OCI-LY1 (cell line): ENCODE measurements at regions not wholly inside any gene's neighbourhood (a gene's known extent, or its start where the extent isn't known, plus 50 kb on each side); places are given as distances from the start of the nearest gene placed in this dataset.

Experiments used
- H2AFZ ChIP-seq: fragments of 200-600 bp; sonication (generic), shearing (Covaris generic); 2 replicates; pipeline ENCODE4 v1.6.0; 2014; ENCODE audit warnings: antibody characterized with exemption, mild to moderate bottlenecking, low read length
- H3F3A ChIP-seq: fragments of 200-600 bp; sonication (generic), shearing (Covaris generic); 2 replicates; pipeline ENCODE4 v1.6.0; 2014; ENCODE audit warnings: mild to moderate bottlenecking, antibody characterized with exemption, low read length, moderate library complexity; ENCODE audit not compliant: insufficient read depth
- H3K27ac ChIP-seq: fragments of 200-600 bp; sonication (generic); 2 replicates; pipeline ENCODE4 v1.5.1; 2014; ENCODE audit warnings: low read length, mixed run types, mild to moderate bottlenecking, low read depth; ENCODE audit not compliant: poor library complexity, severe bottlenecking
- H3K27me3 ChIP-seq: fragments of 200-600 bp; sonication (generic); 2 replicates; pipeline ENCODE4 v1.6.0; 2014; ENCODE audit warnings: antibody characterized with exemption, mild to moderate bottlenecking, low read length, moderate library complexity; ENCODE audit not compliant: insufficient read depth
- H3K36me3 ChIP-seq: fragments of 200-600 bp; sonication (generic); 2 replicates; pipeline ENCODE4 v1.6.1; 2014; ENCODE audit warnings: mild to moderate bottlenecking, antibody characterized with exemption, low read length, moderate library complexity, mixed read lengths; ENCODE audit not compliant: insufficient read depth
- H3K4me1 ChIP-seq: fragments of 200-600 bp; sonication (generic); 2 replicates; pipeline ENCODE4 v1.5.1; 2014; ENCODE audit warnings: mild to moderate bottlenecking, low read length, moderate library complexity; ENCODE audit not compliant: insufficient read depth, severe bottlenecking
- H3K4me2 ChIP-seq: fragments of 200-600 bp; sonication (generic), shearing (Covaris generic); 2 replicates; pipeline ENCODE4 v1.6.1; 2014; ENCODE audit warnings: low read length
- H3K4me3 ChIP-seq: fragments of 200-600 bp; sonication (generic); 2 replicates; pipeline ENCODE4 v1.5.1; 2014; ENCODE audit warnings: low read length, low read depth, mild to moderate bottlenecking, mixed read lengths; ENCODE audit not compliant: poor library complexity, severe bottlenecking
- H3K79me2 ChIP-seq: fragments of 200-600 bp; shearing (Covaris generic); 2 replicates; pipeline ENCODE4 v1.6.1; 2016; ENCODE audit warnings: mixed run types, low read length, mixed read lengths; ENCODE audit not compliant: insufficient read depth
- H3K9ac ChIP-seq: fragments of 200-600 bp; sonication (generic), shearing (Covaris generic); 2 replicates; pipeline ENCODE4 v1.6.1; 2014; ENCODE audit warnings: mild to moderate bottlenecking, low read length, mixed read lengths
- H3K9me2 ChIP-seq: fragments of 200-600 bp; sonication (generic), shearing (Covaris generic); 2 replicates; pipeline ENCODE4 v1.6.1; 2014; ENCODE audit warnings: low read depth, mild to moderate bottlenecking, low read length, mixed read lengths
- H3K9me3 ChIP-seq: fragments of 200-600 bp; shearing (Covaris generic); 2 replicates; pipeline ENCODE4 v1.6.1; 2014; ENCODE audit warnings: low read length, mixed read lengths
- H4K20me1 ChIP-seq: fragments of 200-600 bp; sonication (generic), shearing (Covaris generic); 2 replicates; pipeline ENCODE4 v1.6.0; 2016; ENCODE audit warnings: mild to moderate bottlenecking, low read length; ENCODE audit not compliant: insufficient read depth
- EZH2 ChIP-seq: fragments of 200-600 bp; sonication (generic), shearing (Covaris generic); IDR thresholded peaks from 2 replicates; pipeline ENCODE4 v1.8.0; 2017; ENCODE audit warnings: borderline replicate concordance, mixed run types, mild to moderate bottlenecking, antibody characterized with exemption, low read length, moderate library complexity, mixed read lengths
- TF ChIP-seq, protein P1 (sequence below): fragments of 200-600 bp; sonication (generic), shearing (Covaris generic); IDR thresholded peaks from 2 replicates; pipeline ENCODE4 v1.5.1; 2017; ENCODE audit warnings: mild to moderate bottlenecking, antibody characterized with exemption, low read length, moderate library complexity, mixed read lengths

DNA sequence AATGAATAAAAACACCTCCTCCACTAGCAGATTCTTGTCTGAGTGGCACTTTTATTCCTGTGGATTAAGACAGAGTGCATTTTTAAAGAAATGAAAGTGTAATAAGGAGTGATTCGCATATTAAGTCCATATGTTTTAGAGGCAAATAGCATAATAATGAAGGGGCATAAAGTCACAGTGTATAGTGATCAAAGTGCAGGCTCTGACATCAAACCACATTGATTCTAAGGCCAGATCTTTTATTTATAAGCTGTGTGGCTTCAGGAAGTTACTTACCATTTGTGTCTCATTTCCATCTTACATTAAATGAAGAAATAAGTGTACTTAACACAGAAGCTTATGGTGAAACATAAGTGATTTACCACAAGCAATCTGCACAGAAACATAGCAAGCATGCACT, 332.8 kb downstream of the GASK1B start:
- no peak for TF ChIP-seq EZH2
- TF ChIP-seq, protein P1, sequence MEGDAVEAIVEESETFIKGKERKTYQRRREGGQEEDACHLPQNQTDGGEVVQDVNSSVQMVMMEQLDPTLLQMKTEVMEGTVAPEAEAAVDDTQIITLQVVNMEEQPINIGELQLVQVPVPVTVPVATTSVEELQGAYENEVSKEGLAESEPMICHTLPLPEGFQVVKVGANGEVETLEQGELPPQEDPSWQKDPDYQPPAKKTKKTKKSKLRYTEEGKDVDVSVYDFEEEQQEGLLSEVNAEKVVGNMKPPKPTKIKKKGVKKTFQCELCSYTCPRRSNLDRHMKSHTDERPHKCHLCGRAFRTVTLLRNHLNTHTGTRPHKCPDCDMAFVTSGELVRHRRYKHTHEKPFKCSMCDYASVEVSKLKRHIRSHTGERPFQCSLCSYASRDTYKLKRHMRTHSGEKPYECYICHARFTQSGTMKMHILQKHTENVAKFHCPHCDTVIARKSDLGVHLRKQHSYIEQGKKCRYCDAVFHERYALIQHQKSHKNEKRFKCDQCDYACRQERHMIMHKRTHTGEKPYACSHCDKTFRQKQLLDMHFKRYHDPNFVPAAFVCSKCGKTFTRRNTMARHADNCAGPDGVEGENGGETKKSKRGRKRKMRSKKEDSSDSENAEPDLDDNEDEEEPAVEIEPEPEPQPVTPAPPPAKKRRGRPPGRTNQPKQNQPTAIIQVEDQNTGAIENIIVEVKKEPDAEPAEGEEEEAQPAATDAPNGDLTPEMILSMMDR, result no peak
- H3F3A ChIP-seq, result no peaks in the 10 kb centered on the region
- no peaks in the 10 kb centered on the region for H3K36me3 ChIP-seq
- H3K79me2 ChIP-seq, result no peaks in the 10 kb centered on the region
- no peak overlapping the region for H3K4me2 ChIP-seq
- no peaks in the 10 kb centered on the region for H4K20me1 ChIP-seq
- H3K9me2 ChIP-seq, result no peaks in the 10 kb centered on the region
- no peaks in the 10 kb centered on the region for H3K9me3 ChIP-seq
- no peak overlapping the region for H3K9ac ChIP-seq
- H3K4me3 ChIP-seq, result no peak overlapping the region
- no peak overlapping the region for H2AFZ ChIP-seq
- no peak overlapping the region for H3K27ac ChIP-seq
- H3K4me1 ChIP-seq, result no peaks in the 10 kb centered on the region
- no peaks in the 10 kb centered on the region for H3K27me3 ChIP-seq

DNA sequence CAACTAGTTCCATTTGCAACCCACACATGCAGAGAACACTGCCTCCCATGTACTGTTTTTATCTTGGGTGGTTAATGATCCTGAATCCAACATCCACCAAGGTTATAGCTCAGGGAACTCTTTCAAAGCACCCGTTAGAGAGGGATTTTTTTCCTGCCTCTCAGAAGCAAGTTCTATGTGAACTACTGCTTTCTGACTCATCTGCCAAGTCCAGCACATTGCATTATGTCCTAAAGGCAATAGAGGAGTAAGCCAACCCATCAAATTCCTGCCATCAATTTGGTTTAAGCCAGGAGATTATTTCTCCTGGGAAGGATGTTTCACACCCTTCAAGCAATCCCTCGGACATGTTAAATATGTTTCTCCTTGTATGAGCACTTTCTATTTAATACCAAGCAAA, 334.5 kb downstream of the GASK1B start:
- no peaks in the 10 kb centered on the region for H3K9me2 ChIP-seq
- H3K36me3 ChIP-seq, result no peaks in the 10 kb centered on the region
- no peaks in the 10 kb centered on the region for H4K20me1 ChIP-seq
- no peaks in the 10 kb centered on the region for H3K4me1 ChIP-seq
- no peak overlapping the region for H3K27ac ChIP-seq
- no peaks in the 10 kb centered on the region for H3K27me3 ChIP-seq
- H2AFZ ChIP-seq, result no peak overlapping the region
- no peak for TF ChIP-seq EZH2
- TF ChIP-seq, protein P1, result no peak
- no peak overlapping the region for H3K4me3 ChIP-seq
- no peak overlapping the region for H3K9ac ChIP-seq
- no peak overlapping the region for H3K4me2 ChIP-seq
- H3K9me3 ChIP-seq, result no peaks in the 10 kb centered on the region
- no peaks in the 10 kb centered on the region for H3K79me2 ChIP-seq
- H3F3A ChIP-seq, result no peaks in the 10 kb centered on the region

DNA sequence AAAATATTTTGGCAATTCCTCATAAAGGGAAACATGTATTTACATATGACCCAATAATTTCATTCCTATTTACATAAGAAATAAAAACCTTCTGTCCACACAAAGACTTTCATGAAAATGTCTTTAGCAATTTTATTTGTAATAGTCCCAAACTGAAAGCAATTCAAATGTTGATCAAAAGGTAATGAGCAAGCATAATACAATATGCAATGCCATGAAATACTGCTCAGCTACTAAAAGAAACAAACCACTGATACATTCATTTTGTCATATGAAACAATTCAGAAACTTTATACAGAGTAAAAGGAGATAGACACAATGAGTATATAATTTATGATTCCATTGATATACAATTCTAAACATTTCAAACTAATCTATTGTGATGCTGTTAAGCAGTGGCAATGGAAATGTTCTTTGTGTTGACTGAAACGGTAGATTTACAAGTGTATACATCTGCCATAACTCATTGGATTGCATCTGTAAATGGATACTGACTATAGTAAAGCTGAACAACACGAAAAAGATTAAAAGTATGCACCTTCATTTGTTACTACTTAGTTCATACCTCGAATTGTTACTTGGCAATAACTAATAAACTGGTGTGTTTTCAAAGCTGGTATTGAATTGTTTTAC, 335.6 kb downstream of the GASK1B start:
- Histone ChIP-seq H3K27me3 (no peaks in the 10 kb centered on the region), H3K79me2 (no peaks in the 10 kb centered on the region), H3K36me3 (no peaks in the 10 kb centered on the region), H3K9me2 (no peaks in the 10 kb centered on the region), H3K4me3 (no peak overlapping the region), H3K9ac (no peak overlapping the region), H3F3A (no peaks in the 10 kb centered on the region), H2AFZ (no peak overlapping the region), H3K4me2 (no peak overlapping the region), H3K4me1 (no peaks in the 10 kb centered on the region), H3K9me3 (no peaks in the 10 kb centered on the region), H3K27ac (no peak overlapping the region), H4K20me1 (no peaks in the 10 kb centered on the region)
- TF ChIP-seq EZH2, result no peak
- TF ChIP-seq, protein P1, result no peak
